HEK293T (cell line): ENCODE measurements at regions not wholly inside any gene's neighbourhood (a gene's known extent, or its start where the extent isn't known, plus 50 kb on each side); places are given as distances from the start of the nearest gene placed in this dataset.

Experiments used
- BHLHE40 ChIP-seq: fragments of 450-650 bp; IDR thresholded peaks from 2 replicates; pipeline ENCODE4 v1.6.1; 2016; ENCODE audit warnings: mild to moderate bottlenecking, moderate library complexity, borderline replicate concordance
- CTBP1 ChIP-seq: fragments of 450-650 bp; IDR thresholded peaks from 2 replicates; pipeline ENCODE4 v1.6.1; 2016; ENCODE audit warnings: borderline replicate concordance
- ELF4 ChIP-seq: fragments of 450-650 bp; IDR thresholded peaks from 2 replicates; pipeline ENCODE4 v1.6.1; 2017; ENCODE audit warnings: antibody characterized with exemption
- SP1 ChIP-seq: fragments of 450-650 bp; IDR thresholded peaks from 2 replicates; pipeline ENCODE4 v1.6.1; 2017
- TARDBP ChIP-seq: fragments of 450-650 bp; IDR thresholded peaks from 2 replicates; pipeline ENCODE4 v1.6.1; 2016

DNA sequence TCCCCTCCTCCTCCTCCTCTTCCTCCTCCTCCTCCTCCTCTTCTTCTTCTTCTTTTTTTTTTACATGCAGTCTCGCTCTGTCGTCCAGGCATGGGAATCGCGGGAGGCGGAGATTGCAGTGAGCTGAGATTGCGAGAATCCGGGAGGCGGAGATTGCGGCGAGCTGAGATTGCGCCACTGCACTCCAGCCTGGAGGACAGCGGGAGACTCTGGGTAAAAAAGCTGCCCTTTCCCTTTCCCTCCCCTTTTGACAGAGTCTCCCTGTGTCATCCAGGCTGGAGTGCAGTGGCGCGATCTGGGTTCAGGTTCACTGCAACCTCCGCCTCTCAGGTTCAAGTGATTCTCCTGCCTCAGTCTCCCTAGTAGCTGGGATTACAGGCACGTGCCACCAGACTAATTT lies 168.1 kb upstream of the MALRD1 start:
- TF ChIP-seq SP1 = no peak
- no peak for TF ChIP-seq TARDBP
- TF ChIP-seq ELF4 = no peak
- TF ChIP-seq BHLHE40 = no peak
- TF ChIP-seq CTBP1 = no peak
